ENCODE measurements at regions not wholly inside any gene's neighbourhood (a gene's known extent, or its start where the extent isn't known, plus 50 kb on each side); places are given as distances from the start of the nearest gene placed in this dataset.

DNA sequence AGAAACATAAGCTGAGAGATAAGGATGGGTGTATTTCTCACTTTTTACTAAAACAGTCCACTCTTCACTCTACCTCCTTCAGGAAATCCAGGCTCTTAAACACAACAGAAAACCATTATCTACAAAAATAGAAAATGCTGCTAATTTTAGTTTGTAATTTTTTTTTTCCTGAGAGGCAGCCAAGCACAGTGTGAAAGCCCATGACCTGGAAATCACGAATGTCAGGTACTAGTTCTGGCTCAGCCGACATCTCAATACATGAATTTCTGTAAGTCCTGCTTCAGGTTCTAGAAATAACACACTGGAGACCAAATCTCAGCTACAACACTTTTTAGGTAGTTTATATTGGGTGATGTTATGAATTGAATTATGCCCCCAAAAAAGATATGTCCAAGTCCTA is 308.9 kb downstream of the KCNA4 start:
- intact Hi-C loops (cut with DNase I; ENCODE audit: low total_unique reads) = no loop called here
- H3K4me1 ChIP-seq = no peaks in the 10 kb centered on the region
- H3K36me3 ChIP-seq (ENCODE audit: low read depth, missing control alignments) = no peaks in the 10 kb centered on the region
- H3K4me3 ChIP-seq = no peak overlapping the region
- DNase-seq = no peak
- no peak for TF ChIP-seq POLR2A (IDR thresholded peaks at IDR 0.05)
- WGBS, 2 donors = 38 to 57% methylated on average over 2 of the region's 2 CpGs
- no peak overlapping the region for H3K27ac ChIP-seq
- no peaks in the 10 kb centered on the region for H3K27me3 ChIP-seq
- H3K9me3 ChIP-seq = no peaks in the 10 kb centered on the region

- Histone ChIP-seq H3K4me3 (no peak overlapping the region), H3K4me1 (no peaks in the 10 kb centered on the region), H3K9me3 (no peaks in the 10 kb centered on the region), H3K36me3 (ENCODE audit: low read depth, missing control alignments) (no peaks in the 10 kb centered on the region), H3K27ac (no peak overlapping the region), H3K27me3 (no peaks in the 10 kb centered on the region)
- TF ChIP-seq POLR2A (IDR thresholded peaks at IDR 0.05) = no peak
- TF ChIP-seq, protein P1, sequence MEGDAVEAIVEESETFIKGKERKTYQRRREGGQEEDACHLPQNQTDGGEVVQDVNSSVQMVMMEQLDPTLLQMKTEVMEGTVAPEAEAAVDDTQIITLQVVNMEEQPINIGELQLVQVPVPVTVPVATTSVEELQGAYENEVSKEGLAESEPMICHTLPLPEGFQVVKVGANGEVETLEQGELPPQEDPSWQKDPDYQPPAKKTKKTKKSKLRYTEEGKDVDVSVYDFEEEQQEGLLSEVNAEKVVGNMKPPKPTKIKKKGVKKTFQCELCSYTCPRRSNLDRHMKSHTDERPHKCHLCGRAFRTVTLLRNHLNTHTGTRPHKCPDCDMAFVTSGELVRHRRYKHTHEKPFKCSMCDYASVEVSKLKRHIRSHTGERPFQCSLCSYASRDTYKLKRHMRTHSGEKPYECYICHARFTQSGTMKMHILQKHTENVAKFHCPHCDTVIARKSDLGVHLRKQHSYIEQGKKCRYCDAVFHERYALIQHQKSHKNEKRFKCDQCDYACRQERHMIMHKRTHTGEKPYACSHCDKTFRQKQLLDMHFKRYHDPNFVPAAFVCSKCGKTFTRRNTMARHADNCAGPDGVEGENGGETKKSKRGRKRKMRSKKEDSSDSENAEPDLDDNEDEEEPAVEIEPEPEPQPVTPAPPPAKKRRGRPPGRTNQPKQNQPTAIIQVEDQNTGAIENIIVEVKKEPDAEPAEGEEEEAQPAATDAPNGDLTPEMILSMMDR (IDR thresholded peaks at IDR 0.05) = no peak
- intact Hi-C loops (cut with DNase I; ENCODE audit: low total_unique reads) = no loop called here
- no peak for DNase-seq
- WGBS, 2 donors = 88 to 93% methylated on average over 1 of the region's 1 CpG
Measured at GRCh38 chr11:29685361-29685760, 331.5 kb downstream of the KCNA4 start.

DNA sequence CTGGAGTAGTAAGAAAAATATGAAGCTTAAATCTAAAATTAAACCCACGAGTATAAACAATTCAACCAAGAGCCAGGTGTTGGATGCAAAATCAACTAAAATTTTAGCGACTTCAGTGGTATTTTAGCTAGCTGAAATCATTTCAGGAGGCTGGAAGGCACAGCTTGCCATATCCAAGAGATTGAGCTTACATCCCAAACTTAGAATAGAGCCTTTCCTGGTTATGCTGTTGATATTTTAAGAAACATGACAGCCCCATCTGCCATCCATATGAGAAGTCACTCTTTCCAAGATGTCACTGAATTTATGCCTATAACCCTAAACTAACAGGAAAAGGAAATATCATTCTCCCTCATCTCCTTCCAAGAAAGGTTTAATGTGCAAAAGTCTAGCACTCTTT is 334.0 kb downstream of the KCNA4 start:
- TF ChIP-seq POLR2A (IDR thresholded peaks at IDR 0.05) = no peak
- TF ChIP-seq, protein P1 (IDR thresholded peaks at IDR 0.05) = no peak
- no peaks in the 10 kb centered on the region for H3K36me3 ChIP-seq (ENCODE audit: low read depth, missing control alignments)
- H3K27ac ChIP-seq = no peak overlapping the region
- no peaks in the 10 kb centered on the region for H3K4me1 ChIP-seq
- no peak overlapping the region for H3K4me3 ChIP-seq
- DNase-seq = no peak
- WGBS, 2 donors = 64 to 70% methylated on average over 2 of the region's 2 CpGs
- H3K27me3 ChIP-seq = no peaks in the 10 kb centered on the region
- no peaks in the 10 kb centered on the region for H3K9me3 ChIP-seq
- intact Hi-C loops (cut with DNase I; ENCODE audit: low total_unique reads) = no loop called here

DNA sequence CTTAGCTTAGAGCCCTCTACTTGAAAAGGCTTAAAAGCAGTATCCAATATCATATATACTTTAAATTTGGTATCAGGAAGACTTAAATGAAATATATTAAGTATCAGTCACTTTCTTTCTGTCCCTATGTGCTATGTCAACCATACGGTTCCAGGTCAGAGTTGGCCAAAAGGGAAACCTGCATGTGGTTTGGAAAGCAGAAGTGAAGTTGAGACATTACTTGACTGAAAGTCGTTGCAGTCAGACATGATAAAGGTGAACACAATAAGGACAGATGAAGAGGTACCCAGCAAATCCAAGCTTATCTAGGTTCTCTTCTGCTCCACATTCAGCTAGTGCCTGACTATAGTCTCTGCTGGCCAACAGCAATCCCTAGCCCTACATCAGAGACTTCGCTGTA is 336.8 kb downstream of the KCNA4 start:
- Histone ChIP-seq H3K27me3 (no peaks in the 10 kb centered on the region), H3K4me1 (no peaks in the 10 kb centered on the region), H3K36me3 (ENCODE audit: low read depth, missing control alignments) (no peaks in the 10 kb centered on the region), H3K9me3 (no peaks in the 10 kb centered on the region), H3K27ac (no peak overlapping the region), H3K4me3 (no peak overlapping the region)
- WGBS, 2 donors = 86% methylated on average over 3 of the region's 3 CpGs
- no peak for DNase-seq
- intact Hi-C loops (cut with DNase I; ENCODE audit: low total_unique reads) = no loop called here
- TF ChIP-seq, protein P1 (IDR thresholded peaks at IDR 0.05) = no peak
- TF ChIP-seq POLR2A (IDR thresholded peaks at IDR 0.05) = no peak

DNA sequence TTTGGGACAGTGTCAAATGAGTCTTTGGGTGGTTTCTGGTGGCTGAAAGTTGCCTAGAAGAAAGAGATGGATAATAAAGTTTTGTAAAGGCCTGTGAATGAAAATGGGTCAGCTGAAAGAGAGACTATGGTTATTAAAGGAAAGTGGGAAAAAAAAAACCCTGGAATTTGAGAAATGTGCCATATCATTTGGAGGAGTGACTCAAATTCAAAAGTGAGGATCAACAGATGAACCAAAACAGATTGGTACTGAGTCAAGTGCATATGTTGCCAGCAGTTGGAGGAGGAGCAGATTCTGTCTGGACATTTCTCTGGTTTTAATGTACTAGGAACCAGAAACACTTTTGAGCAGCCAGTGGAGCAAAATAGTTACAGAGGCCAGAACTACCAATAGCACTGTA is 339.8 kb downstream of the KCNA4 start:
- Histone ChIP-seq H3K27me3 (no peaks in the 10 kb centered on the region), H3K9me3 (no peaks in the 10 kb centered on the region), H3K4me1 (no peaks in the 10 kb centered on the region), H3K4me3 (no peak overlapping the region), H3K27ac (no peak overlapping the region), H3K36me3 (ENCODE audit: low read depth, missing control alignments) (no peaks in the 10 kb centered on the region)
- DNase-seq = no peak
- TF ChIP-seq, protein P1 (IDR thresholded peaks at IDR 0.05) = no peak
- no peak for TF ChIP-seq POLR2A (IDR thresholded peaks at IDR 0.05)
- intact Hi-C loops (cut with DNase I; ENCODE audit: low total_unique reads) = no loop called here
